Nucleus accumbens (tissue), 56 donors: ENCODE measurements at regions not wholly inside any gene's neighbourhood (a gene's known extent, or its start where the extent isn't known, plus 50 kb on each side); places are given as distances from the start of the nearest gene placed in this dataset.
"Not testable (repeated sequence)": the region's sequence is repeated elsewhere in the genome, so short reads cannot be mapped to it uniquely, and the experiment has no call there.

ENCODE experiments used
- DNase-seq, 56 donors: peaks; one replicate each; lab custom pipeline; 2025; lab: John Stamatoyannopoulos, UW

GRCh38 chrX:39791691-39792090, 306.1 kb downstream of the BCOR start:
- DNase-seq: no peak

GRCh38 chrX:39795605-39796004, 302.2 kb downstream of the BCOR start:
- no peak for DNase-seq

GRCh38 chrX:39796856-39797255, 300.9 kb downstream of the BCOR start:
- no peak for DNase-seq

GRCh38 chrX:39798488-39798887, 299.3 kb downstream of the BCOR start:
- not testable (repeated sequence) for DNase-seq

- DNase-seq: no peak
Measured at GRCh38 chrX:39802354-39802753, 295.4 kb downstream of the BCOR start.

GRCh38 chrX:39802908-39803307, 294.9 kb downstream of the BCOR start:
- DNase-seq: no peak

GRCh38 chrX:39805022-39805421, 292.7 kb downstream of the BCOR start:
- DNase-seq: no peak

GRCh38 chrX:39805825-39806224, 291.9 kb downstream of the BCOR start:
- DNase-seq: no peak

- DNase-seq: no peak
Measured at GRCh38 chrX:39808471-39808917, 289.3 kb downstream of the BCOR start.

GRCh38 chrX:39809331-39809730, 288.4 kb downstream of the BCOR start:
- DNase-seq: no peak

GRCh38 chrX:39810901-39811300, 286.9 kb downstream of the BCOR start:
- no peak for DNase-seq

- DNase-seq: peak in 47 of 56 donors; percentile 0 to 70 (median 36)
Measured at GRCh38 chrX:39811376-39811775, 286.4 kb downstream of the BCOR start.

GRCh38 chrX:39813631-39814277, 284.0 kb downstream of the BCOR start:
- DNase-seq: peak in 51 of 56 donors; percentile 3 to 76 (median 47)

GRCh38 chrX:39814391-39814790, 283.4 kb downstream of the BCOR start:
- peak in 1 of 56 donors; percentile 4 for DNase-seq

GRCh38 chrX:39815631-39816030, 282.1 kb downstream of the BCOR start:
- no peak for DNase-seq

- peak in 26 of 56 donors; percentile 1 to 55 (median 10) for DNase-seq
Measured at GRCh38 chrX:39816871-39817731, 280.7 kb downstream of the BCOR start.

GRCh38 chrX:39817754-39818470, 279.8 kb downstream of the BCOR start:
- no peak for DNase-seq

GRCh38 chrX:39818750-39819149, 279.0 kb downstream of the BCOR start:
- no peak for DNase-seq

- DNase-seq: peak in 24 of 56 donors; percentile 0 to 54 (median 10)
Measured at GRCh38 chrX:39819921-39820849, 277.6 kb downstream of the BCOR start.
